ENCODE measurements at regions not wholly inside any gene's neighbourhood (a gene's known extent, or its start where the extent isn't known, plus 50 kb on each side); places are given as distances from the start of the nearest gene placed in this dataset. TPM values are rescaled to one million over a fixed set of nuclear protein-coding genes. Genes with fewer than 3 reads are reported as not detected.

- DNase-seq, result peak; percentile 50
Observed at GRCh38 chr15:97902140-97902780, 58.2 kb upstream of the ARRDC4 start.

GRCh38 chr15:97903560-97903959, 56.9 kb upstream of the ARRDC4 start:
- DNase-seq, result no peak

GRCh38 chr15:97903971-97904572, 56.4 kb upstream of the ARRDC4 start:
- peak; percentile 3 for DNase-seq

GRCh38 chr15:97909291-97909891, 51.1 kb upstream of the ARRDC4 start:
- peak; percentile 3 for DNase-seq

Small RNA genes lying in the stretch of these regions (small RNA-seq; reads per million reads assigned to genes)
- gene AC110588.1 (ENCODE audit: low replicate concordance) (not detected), gene RF00017 (ENCODE audit: low replicate concordance) (not detected), gene RNA5SP401 (ENCODE audit: low replicate concordance) (not detected)

Data from skin of body (tissue), 2 donors.